Smooth muscle cell (in vitro differentiated cells): ENCODE measurements at regions not wholly inside any gene's neighbourhood (a gene's known extent, or its start where the extent isn't known, plus 50 kb on each side); places are given as distances from the start of the nearest gene placed in this dataset.
"Not testable (repeated sequence)": the region's sequence is repeated elsewhere in the genome, so short reads cannot be mapped to it uniquely, and the experiment has no call there.

ENCODE experiments used
- DNase-seq: peaks from one replicate; lab custom pipeline; 2025; ENCODE audit not compliant: unreplicated experiment; lab: John Stamatoyannopoulos, UW
- H2AFZ ChIP-seq: fragments of 200-600 bp; sonication (generic); 2 replicates; pipeline ENCODE4 v1.6.0; 2016; ENCODE audit warnings: antibody characterized with exemption, low read depth, mild to moderate bottlenecking
- H3F3A ChIP-seq: fragments of 200-600 bp; sonication (generic); 2 replicates; pipeline ENCODE4 v1.6.0; 2017; ENCODE audit warnings: antibody characterized with exemption, low read depth
- H3K27ac ChIP-seq: fragments of 200-600 bp; sonication (generic); 2 replicates; pipeline ENCODE4 v1.5.1; 2016; ENCODE audit warnings: low read depth, mild to moderate bottlenecking
- H3K27me3 ChIP-seq: fragments of 200-600 bp; sonication (generic); 2 replicates; pipeline ENCODE4 v1.6.1; 2016; ENCODE audit warnings: low read depth, mild to moderate bottlenecking
- H3K36me3 ChIP-seq: fragments of 200-600 bp; sonication (generic); 2 replicates; pipeline ENCODE4 v1.5.1; 2016; ENCODE audit warnings: low read depth
- H3K4me1 ChIP-seq: fragments of 200-600 bp; sonication (generic); 2 replicates; pipeline ENCODE4 v1.5.1; 2016; ENCODE audit warnings: low read depth
- H3K4me2 ChIP-seq: fragments of 200-600 bp; sonication (generic); 2 replicates; pipeline ENCODE4 v1.6.0; 2016; ENCODE audit warnings: mild to moderate bottlenecking
- H3K4me3 ChIP-seq: fragments of 200-600 bp; sonication (generic); 2 replicates; pipeline ENCODE4 v1.5.1; 2016; ENCODE audit warnings: mild to moderate bottlenecking
- H3K79me2 ChIP-seq: fragments of 200-600 bp; sonication (generic); 2 replicates; pipeline ENCODE4 v1.6.0; 2016; ENCODE audit warnings: low read depth, mild to moderate bottlenecking
- H3K9ac ChIP-seq: fragments of 200-600 bp; sonication (generic); 2 replicates; pipeline ENCODE4 v1.6.0; 2016; ENCODE audit warnings: low read depth
- H3K9me3 ChIP-seq: fragments of 200-600 bp; sonication (generic); replicated peaks from 2 replicates; pipeline ENCODE4 v1.5.1; 2016; ENCODE audit warnings: low read depth
- H4K20me1 ChIP-seq: fragments of 200-600 bp; sonication (generic); 2 replicates; pipeline ENCODE4 v1.6.0; 2016; ENCODE audit warnings: low read depth
- whole genome bisulfite sequencing: methylation state at CpG from one replicate; pipeline ENCODE4 v1.1.7; 2016; ENCODE audit warnings: low lambda C conversion rate; 5-methylcytosine and 5-hydroxymethylcytosine counted together
- TF ChIP-seq, protein P1 (sequence below): fragments of 200-600 bp; sonication (generic); IDR thresholded peaks from 2 replicates; pipeline ENCODE4 v1.5.1; 2017; ENCODE audit warnings: borderline replicate concordance, mild to moderate bottlenecking, antibody characterized with exemption; ENCODE audit not compliant: insufficient read depth, poor library complexity, severe bottlenecking

GRCh38 chr18:39448942-39449341 is 1883.3 kb upstream of the CELF4 start:
- no peaks in the 10 kb centered on the region for H3K36me3 ChIP-seq
- TF ChIP-seq, protein P1, sequence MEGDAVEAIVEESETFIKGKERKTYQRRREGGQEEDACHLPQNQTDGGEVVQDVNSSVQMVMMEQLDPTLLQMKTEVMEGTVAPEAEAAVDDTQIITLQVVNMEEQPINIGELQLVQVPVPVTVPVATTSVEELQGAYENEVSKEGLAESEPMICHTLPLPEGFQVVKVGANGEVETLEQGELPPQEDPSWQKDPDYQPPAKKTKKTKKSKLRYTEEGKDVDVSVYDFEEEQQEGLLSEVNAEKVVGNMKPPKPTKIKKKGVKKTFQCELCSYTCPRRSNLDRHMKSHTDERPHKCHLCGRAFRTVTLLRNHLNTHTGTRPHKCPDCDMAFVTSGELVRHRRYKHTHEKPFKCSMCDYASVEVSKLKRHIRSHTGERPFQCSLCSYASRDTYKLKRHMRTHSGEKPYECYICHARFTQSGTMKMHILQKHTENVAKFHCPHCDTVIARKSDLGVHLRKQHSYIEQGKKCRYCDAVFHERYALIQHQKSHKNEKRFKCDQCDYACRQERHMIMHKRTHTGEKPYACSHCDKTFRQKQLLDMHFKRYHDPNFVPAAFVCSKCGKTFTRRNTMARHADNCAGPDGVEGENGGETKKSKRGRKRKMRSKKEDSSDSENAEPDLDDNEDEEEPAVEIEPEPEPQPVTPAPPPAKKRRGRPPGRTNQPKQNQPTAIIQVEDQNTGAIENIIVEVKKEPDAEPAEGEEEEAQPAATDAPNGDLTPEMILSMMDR = no peak
- no peaks in the 10 kb centered on the region for H4K20me1 ChIP-seq
- H3K4me3 ChIP-seq = no peak overlapping the region
- H3K4me2 ChIP-seq = no peak overlapping the region
- H2AFZ ChIP-seq = no peak overlapping the region
- no peak overlapping the region for H3K9ac ChIP-seq
- H3K79me2 ChIP-seq = no peaks in the 10 kb centered on the region
- WGBS = 71% methylated on average over 1 of the region's 1 CpG
- no peaks in the 10 kb centered on the region for H3K27me3 ChIP-seq
- DNase-seq = no peak
- no peaks in the 10 kb centered on the region for H3F3A ChIP-seq
- no peak overlapping the region for H3K27ac ChIP-seq
- no peaks in the 10 kb centered on the region for H3K4me1 ChIP-seq
- H3K9me3 ChIP-seq = no peaks in the 10 kb centered on the region

DNA sequence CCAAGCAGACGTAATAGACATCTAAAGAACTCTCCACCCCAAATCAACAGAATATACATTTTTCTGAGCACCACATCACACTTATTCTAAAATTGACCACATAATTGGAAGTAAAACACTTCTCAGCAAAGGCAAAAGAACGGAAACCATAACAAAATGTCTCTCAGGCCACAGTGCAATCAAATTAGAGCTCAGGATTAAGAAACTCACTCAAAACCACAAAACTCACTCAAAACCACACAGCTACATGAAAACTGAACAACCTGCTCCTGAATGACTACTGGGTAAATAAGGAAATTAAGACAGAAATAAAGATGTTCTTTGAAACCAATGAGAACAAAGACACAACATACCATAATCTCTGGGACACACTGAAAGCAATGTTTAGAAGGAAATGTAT is 1879.4 kb upstream of the CELF4 start:
- not testable (repeated sequence) for H3K4me3 ChIP-seq, H3K4me2 ChIP-seq, H3F3A ChIP-seq, H3K36me3 ChIP-seq, H4K20me1 ChIP-seq, H3K27me3 ChIP-seq, H2AFZ ChIP-seq, H3K9ac ChIP-seq, H3K4me1 ChIP-seq, H3K79me2 ChIP-seq, DNase-seq, H3K9me3 ChIP-seq, H3K27ac ChIP-seq
- 91% methylated on average over 2 of the region's 2 CpGs for WGBS

DNA sequence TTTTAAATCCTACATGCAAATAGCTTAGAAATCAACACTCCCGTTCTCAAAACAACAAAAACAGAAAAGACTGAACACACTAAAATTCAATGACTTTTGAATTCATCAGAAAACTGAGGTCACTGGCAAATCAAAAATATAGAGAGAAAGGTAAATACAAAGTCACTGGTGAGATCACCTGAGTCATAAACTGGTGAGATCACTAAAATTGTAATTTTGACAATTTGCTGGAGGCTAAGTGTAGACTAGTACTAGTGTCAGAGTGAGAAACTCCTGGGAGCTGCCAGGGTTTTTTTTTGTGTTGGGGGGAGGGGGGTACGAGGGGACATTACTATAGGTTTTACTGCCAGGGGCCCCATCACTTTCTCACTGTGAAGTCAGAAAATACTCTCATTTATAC is 1876.0 kb upstream of the CELF4 start:
- H3K9ac ChIP-seq = no peak overlapping the region
- H3K27ac ChIP-seq = no peak overlapping the region
- H3K79me2 ChIP-seq = no peaks in the 10 kb centered on the region
- TF ChIP-seq, protein P1 = no peak
- H3K4me3 ChIP-seq = no peak overlapping the region
- 79% methylated on average over 2 of the region's 2 CpGs for WGBS
- DNase-seq = no peak
- no peaks in the 10 kb centered on the region for H3F3A ChIP-seq
- H3K4me1 ChIP-seq = no peaks in the 10 kb centered on the region
- H2AFZ ChIP-seq = no peak overlapping the region
- no peak overlapping the region for H3K4me2 ChIP-seq
- H3K9me3 ChIP-seq = no peaks in the 10 kb centered on the region
- no peaks in the 10 kb centered on the region for H3K27me3 ChIP-seq
- H3K36me3 ChIP-seq = no peaks in the 10 kb centered on the region
- H4K20me1 ChIP-seq = no peaks in the 10 kb centered on the region

DNA sequence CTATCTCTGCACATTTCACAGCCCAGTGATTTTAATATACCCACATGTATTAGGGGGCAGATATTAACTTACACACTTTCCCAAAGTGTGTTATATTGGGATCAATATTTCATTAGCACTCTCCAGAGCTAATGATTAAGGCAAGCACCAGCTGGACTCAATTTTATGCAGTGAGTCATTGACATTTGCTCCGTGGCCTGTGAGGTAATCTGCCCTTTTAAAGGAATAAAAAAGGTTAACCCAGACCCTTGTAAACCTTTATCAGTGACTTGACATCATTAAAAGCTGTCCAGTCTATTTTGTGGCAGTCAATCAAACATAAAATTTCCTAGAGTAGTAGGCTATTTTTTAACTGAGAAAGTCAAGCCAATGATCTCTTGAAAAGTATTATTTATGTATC is 1870.4 kb upstream of the CELF4 start:
- H2AFZ ChIP-seq = no peak overlapping the region
- H3F3A ChIP-seq = no peaks in the 10 kb centered on the region
- H3K36me3 ChIP-seq = no peaks in the 10 kb centered on the region
- no peak overlapping the region for H3K9ac ChIP-seq
- H3K27ac ChIP-seq = no peak overlapping the region
- TF ChIP-seq, protein P1 = no peak
- H3K9me3 ChIP-seq = no peaks in the 10 kb centered on the region
- no peaks in the 10 kb centered on the region for H3K4me1 ChIP-seq
- no peaks in the 10 kb centered on the region for H4K20me1 ChIP-seq
- H3K4me2 ChIP-seq = no peak overlapping the region
- H3K27me3 ChIP-seq = no peaks in the 10 kb centered on the region
- no peak for DNase-seq
- H3K4me3 ChIP-seq = no peak overlapping the region
- WGBS = 6% methylated on average over 1 of the region's 1 CpG
- no peaks in the 10 kb centered on the region for H3K79me2 ChIP-seq
